ENCODE measurements at regions not wholly inside any gene's neighbourhood (a gene's known extent, or its start where the extent isn't known, plus 50 kb on each side); places are given as distances from the start of the nearest gene placed in this dataset.

DNA sequence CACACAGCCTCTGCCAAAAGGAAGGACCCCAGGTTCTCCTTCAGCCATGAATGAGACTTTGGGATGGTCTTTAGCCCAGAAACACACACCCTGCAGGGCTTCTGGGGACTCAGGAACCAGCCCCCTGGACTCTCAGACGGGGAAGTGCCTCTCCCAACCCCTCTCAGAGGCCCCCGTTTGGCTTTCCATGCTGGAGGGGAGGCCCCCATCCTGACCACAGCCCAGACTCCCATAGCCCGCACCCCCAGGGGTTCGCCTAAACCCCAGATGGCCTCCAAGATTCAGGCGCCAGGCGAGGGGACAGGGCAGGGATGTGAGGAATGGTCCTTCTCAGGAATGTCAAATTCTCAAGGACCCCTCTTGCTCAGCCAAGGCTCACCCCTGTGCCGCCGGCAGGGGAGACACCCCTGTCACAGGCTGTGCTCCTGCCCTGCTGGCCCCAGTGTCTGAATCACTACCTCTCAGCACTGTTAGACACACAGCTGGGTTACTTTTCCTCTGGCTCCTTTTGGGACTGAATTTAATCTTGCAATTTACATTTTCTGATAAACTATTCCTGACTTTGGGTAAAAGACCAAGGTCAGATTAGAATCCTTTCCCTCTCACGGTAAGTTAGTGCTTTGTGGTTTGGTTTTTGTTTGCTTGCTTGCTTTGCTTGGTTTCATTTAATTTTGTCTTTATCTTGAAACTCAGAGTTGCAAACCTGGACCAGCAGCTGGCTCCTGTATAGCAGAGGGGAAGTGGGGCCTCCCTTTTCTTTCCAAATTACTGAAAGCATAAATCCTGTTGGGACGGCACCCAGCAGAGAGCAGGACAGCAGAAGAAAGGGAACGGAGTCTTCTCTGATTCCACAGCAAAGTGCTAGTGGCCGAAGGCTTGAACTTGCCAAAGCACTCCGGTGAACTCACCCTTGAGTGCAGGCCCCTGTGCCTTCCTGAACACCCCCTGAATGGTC, 198.9 kb upstream of the RAB6C start:
- DNase-seq (ENCODE audit: low read depth in 1 of 2, low spot score in 1 of 2), result no peak

DNA sequence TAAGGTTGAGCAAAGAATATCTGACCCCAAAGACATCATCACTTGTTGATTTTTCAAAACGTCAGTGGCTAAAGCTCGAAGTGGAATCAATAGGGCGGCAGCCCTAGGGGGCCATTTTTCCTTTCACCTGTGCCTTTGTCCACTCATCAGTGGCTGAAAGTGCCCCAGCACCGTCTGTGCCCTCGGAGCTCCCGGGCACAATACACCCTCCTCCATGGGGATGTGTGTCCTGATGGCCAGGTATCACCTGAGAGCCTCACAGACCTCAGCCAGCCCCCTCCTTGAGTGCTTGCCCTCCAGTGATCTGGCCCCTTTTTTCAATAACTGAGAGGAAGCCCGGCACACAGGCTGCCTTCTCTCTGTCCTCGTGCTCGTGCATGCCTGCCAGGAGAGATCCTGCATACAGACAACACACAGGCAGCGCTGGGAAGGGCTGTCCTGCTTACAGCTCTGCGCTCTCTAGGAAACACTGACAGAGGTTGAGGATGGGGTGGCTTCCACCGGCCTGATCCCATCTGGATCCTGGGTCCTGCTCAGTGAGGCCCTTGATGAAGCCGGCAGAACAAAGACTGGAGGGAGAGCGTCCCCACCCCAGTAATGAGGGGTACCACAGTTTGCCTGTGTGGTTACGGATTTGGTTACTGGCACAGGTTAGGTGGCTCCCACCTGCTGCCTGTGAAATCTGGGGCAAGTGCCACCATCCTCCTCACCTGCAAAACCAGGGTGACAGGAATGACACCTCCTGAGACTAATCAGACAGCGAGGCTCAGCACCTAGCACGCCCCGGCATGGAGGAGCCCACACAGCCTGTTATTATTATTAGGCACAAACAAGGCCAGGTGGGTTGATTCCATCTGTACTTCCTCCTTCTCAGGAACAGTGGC, 197.5 kb upstream of the RAB6C start:
- DNase-seq (ENCODE audit: low read depth in 1 of 2, low spot score in 1 of 2), result no peak

DNA sequence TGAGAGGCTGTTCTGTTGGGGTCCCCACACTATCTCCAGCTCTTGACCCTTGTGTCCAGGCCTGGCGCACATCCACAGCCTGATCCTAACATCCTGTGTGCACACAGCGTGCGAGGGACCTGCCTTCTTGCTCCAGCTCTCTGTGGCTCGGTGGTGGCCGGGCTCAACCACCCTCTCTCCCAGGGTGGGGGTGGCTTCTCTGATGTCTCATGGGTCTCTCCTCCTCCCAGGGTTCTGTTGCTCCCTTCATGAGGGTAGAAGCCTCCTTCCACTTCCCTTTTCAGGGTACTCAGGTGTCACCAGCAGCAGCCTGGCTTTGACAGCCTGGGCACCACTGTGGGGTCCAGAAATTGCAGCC, 196.9 kb upstream of the RAB6C start:
- no peak for DNase-seq (ENCODE audit: low read depth in 1 of 2, low spot score in 1 of 2)

DNA sequence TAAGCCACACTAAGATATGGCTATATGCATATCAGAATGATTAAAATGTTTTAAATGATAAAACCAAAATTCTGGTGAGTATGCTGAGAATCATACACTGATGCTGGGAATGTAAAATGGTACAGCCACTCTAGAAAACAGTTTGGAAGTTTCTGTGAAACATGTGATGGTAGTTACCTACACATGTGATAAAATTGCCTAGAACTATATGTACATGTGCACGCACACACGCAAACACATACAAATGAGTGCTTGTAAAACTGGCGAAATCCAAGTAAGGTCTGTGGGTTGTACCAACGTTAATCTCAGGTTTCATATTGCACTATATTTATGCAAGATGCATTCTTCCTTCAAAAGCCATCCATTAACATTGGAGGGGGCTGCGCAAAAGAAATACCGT, 195.0 kb upstream of the RAB6C start:
- no peak for DNase-seq (ENCODE audit: low read depth in 1 of 2, low spot score in 1 of 2)

DNA sequence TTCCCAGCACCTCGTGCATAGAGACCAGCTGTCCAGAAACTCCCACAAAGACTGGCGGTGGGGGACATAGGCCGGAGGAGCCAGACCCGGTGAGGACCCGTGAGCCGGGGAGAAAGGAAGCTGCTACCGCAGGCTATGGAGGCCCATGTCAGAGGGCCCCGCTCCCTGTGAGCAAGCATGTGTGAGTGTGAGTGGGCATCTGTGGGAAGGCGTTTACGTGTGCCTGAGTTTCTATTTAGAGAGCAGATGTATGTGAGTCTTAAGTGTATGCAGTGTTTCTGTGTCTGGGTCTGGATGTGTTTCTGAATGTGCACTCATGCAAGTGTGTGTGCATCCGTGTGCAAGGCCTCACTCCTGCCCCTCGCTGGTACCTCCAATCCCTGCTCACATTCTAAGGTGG, 187.8 kb upstream of the RAB6C start:
- no peak for DNase-seq (ENCODE audit: low read depth in 1 of 2, low spot score in 1 of 2)

DNA sequence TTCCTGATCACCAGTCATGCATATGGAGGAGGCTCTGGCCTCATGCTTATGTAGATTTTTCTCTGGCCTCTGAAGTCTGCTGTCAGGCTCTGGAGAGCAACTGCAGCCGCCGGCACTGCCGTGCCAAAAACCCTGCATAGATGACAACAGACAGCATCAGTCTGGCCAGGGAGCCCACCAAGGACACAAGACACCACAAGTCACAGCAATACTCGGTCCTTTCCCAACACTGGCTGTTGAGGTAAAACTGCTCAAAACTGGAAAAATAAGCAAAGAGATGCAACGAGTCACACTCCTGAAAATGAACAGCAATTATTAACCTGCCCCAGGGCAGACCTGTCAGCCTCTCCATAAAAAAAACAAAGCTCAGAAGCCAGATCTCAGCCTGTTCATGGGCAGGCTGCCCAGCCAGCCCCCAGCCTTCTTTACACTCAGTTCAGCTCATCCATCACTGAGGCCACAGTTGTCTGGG, 186.0 kb upstream of the RAB6C start:
- DNase-seq (ENCODE audit: low read depth in 1 of 2, low spot score in 1 of 2), result no peak

DNA sequence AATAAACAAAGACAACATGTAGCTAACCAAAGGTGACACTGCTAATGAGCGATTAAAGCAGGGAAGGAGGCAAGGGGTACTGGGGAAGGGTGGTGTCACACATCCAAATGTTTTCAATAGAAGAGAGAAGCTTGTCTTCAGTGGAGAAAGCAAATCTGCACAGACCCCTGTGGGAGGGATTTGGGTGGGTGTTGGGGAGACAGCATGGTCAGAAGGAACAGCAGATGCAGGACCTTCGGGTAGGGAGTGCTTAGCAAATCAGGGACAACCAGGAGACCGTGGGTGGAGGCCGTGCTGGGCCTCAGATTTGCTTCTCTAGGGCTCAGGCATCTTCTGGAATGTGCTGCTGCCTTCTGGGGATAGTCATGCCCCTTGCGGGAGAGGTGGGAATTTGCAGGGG, 185.3 kb upstream of the RAB6C start:
- no peak for DNase-seq (ENCODE audit: low read depth in 1 of 2, low spot score in 1 of 2)

DNA sequence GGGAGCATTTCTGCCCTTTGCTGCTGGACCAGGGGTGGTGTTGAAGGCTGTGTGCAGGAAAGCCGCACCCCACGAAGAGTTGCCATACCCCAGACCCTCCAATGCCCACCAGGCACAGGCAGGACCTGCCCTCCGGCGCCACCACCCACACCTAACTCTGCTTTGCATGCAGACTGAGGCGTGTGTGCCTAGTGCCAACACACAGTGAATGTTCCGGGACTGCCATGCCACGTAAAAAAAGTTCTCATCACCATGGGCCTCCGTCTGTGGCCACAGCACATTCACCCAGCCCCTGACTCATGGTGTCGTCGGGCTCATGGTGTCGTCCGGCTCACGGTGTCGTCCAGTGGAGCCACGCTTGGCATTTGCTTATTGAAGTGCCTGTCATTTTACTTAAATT, 184.9 kb upstream of the RAB6C start:
- no peak for DNase-seq (ENCODE audit: low read depth in 1 of 2, low spot score in 1 of 2)

DNA sequence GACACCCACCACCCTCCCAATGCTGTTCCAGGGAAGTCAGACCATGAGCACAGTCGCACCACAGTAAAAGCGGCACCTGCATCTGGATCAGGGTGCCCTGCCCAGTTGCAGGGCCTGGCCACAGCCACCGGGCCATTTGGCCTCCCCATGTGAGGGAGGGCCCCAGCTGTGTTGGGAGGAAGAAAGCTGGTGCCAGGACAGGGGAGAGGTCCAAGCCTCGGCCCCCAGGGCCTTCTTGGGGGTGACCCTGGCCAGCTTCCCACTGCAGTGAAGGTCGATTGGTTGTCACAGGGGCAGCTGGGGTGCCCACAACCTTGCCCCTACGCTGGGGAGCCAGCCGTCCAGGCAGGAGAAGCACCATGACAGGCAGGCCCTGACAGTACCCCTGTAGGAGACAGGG, 183.2 kb upstream of the RAB6C start:
- DNase-seq (ENCODE audit: low read depth in 1 of 2, low spot score in 1 of 2), result no peak

DNA sequence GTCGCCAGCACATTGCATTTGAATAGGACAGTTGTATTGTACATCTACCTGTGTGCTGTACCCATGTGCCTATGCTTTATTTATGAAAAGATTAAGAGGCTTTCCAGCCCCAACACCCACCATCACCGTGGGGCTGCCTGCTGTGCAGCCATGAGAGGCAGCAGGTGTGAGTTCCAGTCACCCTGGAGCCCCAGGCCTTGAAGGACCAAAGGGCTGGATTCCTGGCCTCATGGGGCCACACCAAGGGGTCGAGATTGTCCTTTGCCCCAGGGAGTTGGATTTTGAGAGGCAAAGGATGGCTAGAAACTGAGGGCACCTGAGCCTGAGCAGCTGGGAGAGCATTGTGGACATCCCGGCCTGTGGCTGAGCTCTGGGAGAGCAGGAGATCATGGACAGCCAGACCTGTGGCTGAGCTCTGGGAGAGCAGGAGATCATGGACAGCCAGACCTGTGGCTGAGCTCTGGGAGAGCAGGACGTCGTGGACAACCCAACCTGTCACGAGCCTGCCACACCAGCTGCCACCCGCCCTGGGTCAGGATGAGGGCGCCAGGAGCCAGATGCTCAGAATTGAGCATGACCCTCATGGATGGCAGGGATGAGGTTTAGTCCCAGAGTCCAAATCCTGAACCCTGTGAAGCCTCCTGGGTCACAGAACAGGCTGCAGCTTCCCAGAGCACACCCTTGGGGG, 182.5 kb upstream of the RAB6C start:
- DNase-seq (ENCODE audit: low read depth in 1 of 2, low spot score in 1 of 2), result no peak

DNA sequence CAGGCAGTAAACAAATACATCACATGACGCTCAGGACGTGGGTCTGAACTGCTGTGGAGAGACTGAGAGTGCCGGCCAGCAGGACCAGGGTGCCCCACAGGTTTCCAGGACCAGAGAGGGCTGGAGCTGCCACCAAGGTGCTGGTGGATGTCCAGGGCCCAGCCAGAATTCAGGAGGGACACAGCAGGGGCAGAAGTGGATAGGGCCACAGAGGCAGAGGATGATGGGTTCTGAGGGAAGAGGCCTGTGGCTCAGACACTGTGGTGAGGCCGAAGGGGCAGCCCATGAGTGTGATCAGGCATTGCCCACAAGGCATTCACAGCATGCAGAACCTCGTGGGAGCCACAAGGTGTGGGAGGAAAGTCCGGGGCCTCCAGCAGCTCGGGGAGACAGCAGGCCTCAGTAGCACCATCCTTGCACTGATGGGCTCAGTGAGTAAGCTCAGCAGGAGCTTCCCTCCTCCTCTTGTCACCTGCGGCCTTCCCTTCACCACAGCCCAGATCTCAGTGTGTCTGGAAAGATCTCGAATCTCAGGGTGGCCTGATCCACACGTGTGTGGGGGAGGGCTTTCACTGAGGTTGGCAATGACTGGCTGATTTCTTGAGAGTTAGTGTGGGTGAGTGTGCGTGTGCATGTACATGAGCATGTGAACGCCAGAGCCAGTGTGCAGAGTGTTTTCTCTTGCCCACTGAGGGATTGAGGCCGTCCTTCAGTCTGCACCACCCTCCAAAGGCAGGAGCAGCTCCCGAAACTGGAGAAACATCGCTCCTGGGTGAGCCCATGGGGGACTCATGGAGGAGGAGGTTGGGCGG, 181.8 kb upstream of the RAB6C start:
- DNase-seq (ENCODE audit: low read depth in 1 of 2, low spot score in 1 of 2), result no peak

DNA sequence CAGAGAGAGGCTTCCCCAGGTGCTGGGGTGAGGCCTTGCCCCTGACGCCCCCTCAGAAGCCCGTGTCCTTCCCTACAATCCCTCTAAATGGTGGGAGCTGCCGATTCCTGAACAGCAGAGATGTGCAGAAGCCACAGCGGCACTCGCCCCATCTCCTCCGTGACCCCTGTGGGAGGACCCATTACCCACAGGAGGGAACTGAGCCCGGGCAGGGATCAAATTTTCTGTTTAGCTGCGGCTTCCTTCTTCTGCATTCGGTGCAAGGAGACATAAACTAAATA, 181.2 kb upstream of the RAB6C start:
- no peak for DNase-seq (ENCODE audit: low read depth in 1 of 2, low spot score in 1 of 2)

DNA sequence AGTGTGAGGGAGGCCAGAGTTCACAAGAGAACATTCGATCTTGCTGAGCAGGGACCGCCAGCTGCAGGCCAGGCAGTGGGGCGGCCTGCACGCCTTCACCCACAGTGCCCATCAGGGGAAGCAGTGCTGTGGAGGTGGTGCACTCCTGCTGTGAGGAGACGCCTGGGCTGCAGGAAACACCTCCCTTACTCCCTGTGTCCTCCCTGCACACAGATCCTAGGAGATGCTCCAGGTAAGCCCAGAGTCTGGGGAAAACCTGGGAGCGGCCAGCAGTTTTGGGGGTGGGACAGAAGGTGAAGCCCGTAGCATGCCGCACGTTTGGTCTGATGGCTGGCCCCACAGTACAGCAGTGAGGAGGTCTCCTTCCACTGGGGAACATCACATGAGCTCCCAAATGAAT, 180.8 kb upstream of the RAB6C start:
- DNase-seq (ENCODE audit: low read depth in 1 of 2, low spot score in 1 of 2), result no peak

DNA sequence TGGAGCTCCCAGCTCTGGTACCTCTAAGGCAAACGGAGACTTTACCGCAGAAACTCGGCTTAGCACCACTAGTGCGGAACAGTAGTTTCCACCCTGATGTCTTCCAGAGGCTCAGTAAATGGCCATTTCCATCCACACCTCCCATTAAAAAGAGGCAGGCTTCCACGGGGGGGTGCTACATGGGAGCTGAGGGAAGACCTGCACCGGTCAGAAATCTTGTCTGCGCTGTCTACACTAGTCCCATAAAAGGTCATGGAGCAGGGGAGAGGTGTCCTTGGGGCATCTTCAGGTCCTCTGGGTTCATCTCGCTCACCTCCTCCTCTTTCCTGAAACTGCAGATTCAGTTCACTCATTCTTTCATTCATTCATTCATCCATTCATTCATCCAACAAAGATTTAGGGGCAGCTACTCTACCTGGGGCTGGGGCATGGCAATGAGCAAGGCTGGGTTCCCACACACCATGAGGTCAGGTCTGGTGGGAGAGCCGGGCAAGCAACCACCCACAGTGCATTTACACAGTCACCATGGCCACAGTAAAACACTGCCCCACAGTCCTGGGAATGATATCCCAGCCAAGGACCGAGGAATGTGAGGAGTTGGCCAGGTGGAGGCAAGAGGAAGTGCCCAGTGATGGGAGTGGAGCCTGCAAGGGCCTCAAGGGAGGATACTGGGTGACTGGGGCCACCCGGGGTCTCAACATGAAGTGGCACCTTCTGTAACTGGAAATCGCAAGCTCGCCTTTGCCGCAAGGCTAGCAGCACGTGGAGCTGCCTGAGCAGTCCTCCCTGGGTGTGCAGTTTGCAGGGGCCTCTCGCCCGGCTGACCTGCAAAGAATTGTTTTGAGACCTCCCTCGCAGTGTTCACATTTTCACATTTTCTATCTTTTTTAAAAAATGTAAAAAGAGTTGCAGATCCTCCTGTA, 180.2 kb upstream of the RAB6C start:
- no peak for DNase-seq (ENCODE audit: low read depth in 1 of 2, low spot score in 1 of 2)

DNA sequence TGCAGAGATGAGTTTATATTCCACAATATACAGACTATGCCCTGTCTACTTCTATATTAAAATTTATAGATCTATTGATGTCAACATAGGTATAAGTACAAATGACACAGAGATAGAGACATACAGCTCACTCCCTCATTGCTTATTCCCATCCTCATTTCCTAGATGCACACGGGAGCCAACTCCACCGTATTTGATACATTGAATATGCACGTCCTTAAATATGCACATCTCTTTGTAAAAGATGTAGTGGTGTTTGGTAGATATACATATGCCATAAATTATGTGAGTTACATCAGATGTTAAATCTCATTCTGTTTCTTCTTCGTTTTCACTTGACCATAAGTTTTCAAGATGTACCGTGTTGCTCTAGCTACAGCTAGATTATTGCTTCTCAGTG, 179.2 kb upstream of the RAB6C start:
- no peak for DNase-seq (ENCODE audit: low read depth in 1 of 2, low spot score in 1 of 2)

DNA sequence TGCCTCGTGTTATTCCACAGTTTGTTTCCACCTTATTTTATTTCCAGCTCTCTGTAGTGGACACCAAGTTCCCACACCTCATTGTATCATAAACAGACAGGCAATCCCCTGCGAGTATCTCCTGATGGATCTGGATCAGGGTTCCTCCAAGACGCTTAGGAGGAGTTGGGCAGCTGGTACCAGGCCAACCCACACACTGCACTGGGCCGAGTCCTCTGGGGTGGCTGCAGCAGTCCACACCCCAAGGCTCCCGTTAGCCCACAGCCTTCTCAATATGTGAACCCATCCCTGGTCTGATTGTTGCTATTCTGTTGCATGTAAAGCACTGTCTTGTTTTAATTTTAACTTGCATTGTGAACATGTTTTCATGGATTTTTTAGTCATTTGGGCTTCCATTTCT, 178.8 kb upstream of the RAB6C start:
- DNase-seq (ENCODE audit: low read depth in 1 of 2, low spot score in 1 of 2), result no peak

DNA sequence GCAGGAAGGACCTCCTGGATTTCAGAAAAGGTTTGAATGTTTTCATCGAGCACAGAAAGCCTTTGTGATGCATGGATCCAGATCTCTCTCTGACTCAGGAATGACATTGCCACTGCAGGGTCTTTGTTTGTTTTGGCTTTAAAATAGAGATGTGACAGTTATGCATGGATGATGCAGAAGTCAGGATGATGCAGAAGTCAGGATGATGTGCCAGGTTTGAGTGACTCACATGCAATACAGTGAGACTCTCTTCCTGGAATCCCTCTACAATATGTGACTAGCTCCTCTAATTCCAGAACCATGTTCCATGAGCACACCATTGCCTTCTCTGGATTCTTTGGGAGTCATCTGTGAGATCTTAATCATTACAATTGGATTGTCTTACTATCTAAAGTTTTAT, 177.9 kb upstream of the RAB6C start:
- DNase-seq (ENCODE audit: low read depth in 1 of 2, low spot score in 1 of 2), result no peak

DNA sequence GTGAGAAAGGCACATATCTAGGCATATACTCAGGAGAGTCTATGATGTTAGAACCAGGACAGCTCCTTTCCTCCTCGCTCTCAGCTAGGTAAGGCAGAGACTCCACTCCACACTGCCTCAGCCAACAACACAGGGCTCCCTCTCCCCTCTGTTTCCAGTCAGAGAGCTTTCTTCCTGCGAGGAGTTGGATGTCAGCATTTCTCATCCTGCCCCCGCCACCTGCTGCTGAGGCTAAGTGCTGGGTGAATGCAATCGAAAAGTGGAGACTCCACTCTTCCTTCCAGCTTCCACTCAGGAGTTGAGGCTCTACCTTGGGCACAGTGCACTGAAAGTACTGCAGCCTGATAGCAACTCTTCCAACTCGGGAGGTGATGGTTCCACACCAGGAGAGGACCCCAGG, 177.2 kb upstream of the RAB6C start:
- no peak for DNase-seq (ENCODE audit: low read depth in 1 of 2, low spot score in 1 of 2)

DNA sequence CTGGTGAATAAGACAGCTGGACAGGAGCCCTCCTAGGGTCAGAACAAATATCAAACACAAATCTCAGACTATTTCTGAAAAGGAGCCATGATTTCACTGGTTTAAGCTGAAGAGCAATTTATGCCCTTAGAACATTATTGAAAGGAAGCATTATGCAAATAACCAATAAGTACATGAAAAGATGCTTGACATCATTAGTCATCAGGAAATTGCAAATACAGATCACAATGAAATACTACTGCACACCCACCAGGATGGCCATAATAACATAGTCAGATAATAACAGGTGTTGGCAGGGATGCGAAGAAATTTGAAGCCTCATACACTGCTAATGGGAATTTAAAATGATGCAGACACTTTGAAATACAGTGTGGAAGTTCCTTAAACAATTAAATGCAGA, 176.4 kb upstream of the RAB6C start:
- DNase-seq (ENCODE audit: low read depth in 1 of 2, low spot score in 1 of 2), result no peak

DNA sequence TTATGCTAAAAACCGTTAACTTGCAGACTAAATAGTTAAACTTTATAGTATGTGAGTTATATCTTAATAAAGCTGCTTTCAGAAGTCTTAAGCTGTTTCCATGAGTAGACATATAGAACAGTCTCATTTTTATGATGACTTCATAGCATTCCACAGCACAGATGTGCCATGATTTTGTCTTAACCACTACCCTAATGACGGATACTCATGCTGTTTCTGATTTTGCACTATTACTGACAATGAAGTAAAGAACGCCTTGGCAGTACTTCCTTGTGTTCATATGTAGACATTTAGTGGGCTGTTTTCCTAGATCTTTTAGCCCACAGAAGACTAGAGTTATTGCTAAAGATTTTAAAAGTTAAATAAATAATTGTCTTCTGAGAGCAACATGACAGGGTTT, 175.6 kb upstream of the RAB6C start:
- DNase-seq (ENCODE audit: low read depth in 1 of 2, low spot score in 1 of 2), result no peak
